ENCODE measurements at regions not wholly inside any gene's neighbourhood (a gene's known extent, or its start where the extent isn't known, plus 50 kb on each side); places are given as distances from the start of the nearest gene placed in this dataset.

- no peak for TF ChIP-seq TSHZ2 (CRISPR knock-in tag; IDR thresholded peaks at IDR 0.05)
- TF ChIP-seq TOX (CRISPR knock-in tag; IDR thresholded peaks at IDR 0.05; ENCODE audit: borderline replicate concordance) = no peak
- TF ChIP-seq SNAI2 (CRISPR knock-in tag; IDR thresholded peaks at IDR 0.05) = no peak
- no peak for TF ChIP-seq ZNF565 (CRISPR knock-in tag; conservative IDR thresholded peaks at IDR 0.05; ENCODE audit: low read depth)
Observed at GRCh38 chr18:73254564-73254963, 386.8 kb upstream of the NETO1 start (continued).

GRCh38 chr18:73249030-73249429, 381.2 kb upstream of the NETO1 start:
- ATAC-seq = no peak

GRCh38 chr18:73246763-73247162, 379.0 kb upstream of the NETO1 start:
- TF ChIP-seq ARNTL (CRISPR knock-in tag; IDR thresholded peaks at IDR 0.05; ENCODE audit: borderline replicate concordance, low read depth) = no peak
- TF ChIP-seq PPARA (CRISPR knock-in tag; IDR thresholded peaks at IDR 0.05; ENCODE audit: borderline replicate concordance) = no peak
- TF ChIP-seq CREB5 (CRISPR knock-in tag; IDR thresholded peaks at IDR 0.05; ENCODE audit: low read depth) = no peak
- no peak for TF ChIP-seq ISL1 (CRISPR knock-in tag; IDR thresholded peaks at IDR 0.05)
- no peak for TF ChIP-seq RARB (CRISPR knock-in tag; IDR thresholded peaks at IDR 0.05)
- no peak for TF ChIP-seq GLIS3 (CRISPR knock-in tag; IDR thresholded peaks at IDR 0.05)
- no peak for TF ChIP-seq TSHZ2 (CRISPR knock-in tag; IDR thresholded peaks at IDR 0.05)
- no peak for TF ChIP-seq CSRNP3 (CRISPR knock-in tag; IDR thresholded peaks at IDR 0.05)
- TF ChIP-seq ZFP30 (CRISPR knock-in tag; IDR thresholded peaks at IDR 0.05) = no peak
- TF ChIP-seq TOX (CRISPR knock-in tag; IDR thresholded peaks at IDR 0.05; ENCODE audit: borderline replicate concordance) = no peak
- no peak for TF ChIP-seq BACH2 (CRISPR knock-in tag; IDR thresholded peaks at IDR 0.05; ENCODE audit: borderline replicate concordance)
- TF ChIP-seq ZNF565 (CRISPR knock-in tag; conservative IDR thresholded peaks at IDR 0.05; ENCODE audit: low read depth) = no peak
- TF ChIP-seq OSR1 (CRISPR knock-in tag; IDR thresholded peaks at IDR 0.05) = no peak
- no peak for TF ChIP-seq CSDC2 (CRISPR knock-in tag; IDR thresholded peaks at IDR 0.05)
- TF ChIP-seq PATZ1 (CRISPR knock-in tag; IDR thresholded peaks at IDR 0.05; ENCODE audit: borderline replicate concordance) = no peak
- no peak for TF ChIP-seq TCF4 (CRISPR knock-in tag; IDR thresholded peaks at IDR 0.05; ENCODE audit: borderline replicate concordance)
- no peak for ATAC-seq

More at GRCh38 chr18:73249030-73249429, 381.2 kb upstream of the NETO1 start:
- TF ChIP-seq CSRNP3 (CRISPR knock-in tag; IDR thresholded peaks at IDR 0.05) (no peak), OSR1 (CRISPR knock-in tag; IDR thresholded peaks at IDR 0.05) (no peak), PATZ1 (CRISPR knock-in tag; IDR thresholded peaks at IDR 0.05; ENCODE audit: borderline replicate concordance) (no peak)
